HG03196 (cell line): ENCODE measurements at regions not wholly inside any gene's neighbourhood (a gene's known extent, or its start where the extent isn't known, plus 50 kb on each side); places are given as distances from the start of the nearest gene placed in this dataset.

Source experiments
- ATAC-seq: cut with Tn5 transposase; IDR thresholded peaks from one replicate; pipeline ENCODE4 v1.9.1; 2021; ENCODE audit not compliant: unreplicated experiment

- no peak for ATAC-seq
These were observed 289.8 kb downstream of the GRIN2B start for GRCh38 chr12:13691598-13691997.

GRCh38 chr12:13687633-13688032 is 293.8 kb downstream of the GRIN2B start:
- ATAC-seq, result no peak

GRCh38 chr12:13686260-13686659 is 295.1 kb downstream of the GRIN2B start:
- ATAC-seq, result no peak

GRCh38 chr12:13680916-13681315 is 300.5 kb downstream of the GRIN2B start:
- no peak for ATAC-seq

- no peak for ATAC-seq
These were observed 304.5 kb downstream of the GRIN2B start for GRCh38 chr12:13676880-13677279.

- ATAC-seq, result no peak
These were observed 311.0 kb downstream of the GRIN2B start for GRCh38 chr12:13670285-13670866.

- ATAC-seq, result no peak
These were observed 312.5 kb downstream of the GRIN2B start for GRCh38 chr12:13668880-13669279.

GRCh38 chr12:13666806-13667205 is 314.6 kb downstream of the GRIN2B start:
- no peak for ATAC-seq

GRCh38 chr12:13661005-13661887 is 320.2 kb downstream of the GRIN2B start:
- ATAC-seq, result no peak

GRCh38 chr12:13654456-13654855 is 326.9 kb downstream of the GRIN2B start:
- ATAC-seq, result no peak

GRCh38 chr12:13652105-13652504 is 329.3 kb downstream of the GRIN2B start:
- no peak for ATAC-seq

- no peak for ATAC-seq
These were observed 345.7 kb downstream of the GRIN2B start for GRCh38 chr12:13635709-13636108.

GRCh38 chr12:13631873-13632272 is 349.5 kb downstream of the GRIN2B start:
- no peak for ATAC-seq

GRCh38 chr12:13630354-13630753 is 351.0 kb downstream of the GRIN2B start:
- no peak for ATAC-seq

GRCh38 chr12:13628067-13628466 is 353.3 kb downstream of the GRIN2B start:
- no peak for ATAC-seq

GRCh38 chr12:13627536-13627935 is 353.9 kb downstream of the GRIN2B start:
- ATAC-seq, result no peak

- ATAC-seq, result no peak
These were observed 368.1 kb downstream of the GRIN2B start for GRCh38 chr12:13613297-13613696.

GRCh38 chr12:13609894-13610679 is 371.3 kb downstream of the GRIN2B start:
- ATAC-seq, result no peak

- no peak for ATAC-seq
These were observed 375.1 kb downstream of the GRIN2B start for GRCh38 chr12:13606290-13606689.

GRCh38 chr12:13603953-13604352 is 377.4 kb downstream of the GRIN2B start:
- no peak for ATAC-seq

- ATAC-seq, result no peak
These were observed 379.2 kb downstream of the GRIN2B start for GRCh38 chr12:13602172-13602571.

- ATAC-seq, result no peak
These were observed 382.2 kb downstream of the GRIN2B start for GRCh38 chr12:13599176-13599575.
